GM06990 (cell line): ENCODE measurements at regions not wholly inside any gene's neighbourhood (a gene's known extent, or its start where the extent isn't known, plus 50 kb on each side); places are given as distances from the start of the nearest gene placed in this dataset.

ENCODE experiments used
- DNase-seq: peaks from one replicate; pipeline ENCODE4 v3.0.0-alpha.2; 2011; ENCODE audit not compliant: insufficient read length; ENCODE audit errors: extremely low read depth
- H3K27me3 ChIP-seq: replicated peaks from 2 replicates; pipeline ENCODE4 v1.6.0; 2011; ENCODE audit warnings: low read length; ENCODE audit not compliant: control insufficient read depth, insufficient read depth
- H3K36me3 ChIP-seq: 2 replicates; pipeline ENCODE4 v1.5.1; 2011; ENCODE audit warnings: low read length; ENCODE audit not compliant: control insufficient read depth, insufficient read depth
- H3K4me3 ChIP-seq: replicated peaks from 2 replicates; pipeline ENCODE4 v1.5.1; 2011; ENCODE audit warnings: low read depth, mild to moderate bottlenecking, control low read depth, low read length
- TF ChIP-seq, protein P1 (sequence below): IDR thresholded peaks from 2 replicates; pipeline ENCODE4 v1.5.1; 2011; ENCODE audit warnings: low read length, control low read depth, mild to moderate bottlenecking, inconsistent platforms; ENCODE audit not compliant: insufficient read depth, poor library complexity, severe bottlenecking

DNA sequence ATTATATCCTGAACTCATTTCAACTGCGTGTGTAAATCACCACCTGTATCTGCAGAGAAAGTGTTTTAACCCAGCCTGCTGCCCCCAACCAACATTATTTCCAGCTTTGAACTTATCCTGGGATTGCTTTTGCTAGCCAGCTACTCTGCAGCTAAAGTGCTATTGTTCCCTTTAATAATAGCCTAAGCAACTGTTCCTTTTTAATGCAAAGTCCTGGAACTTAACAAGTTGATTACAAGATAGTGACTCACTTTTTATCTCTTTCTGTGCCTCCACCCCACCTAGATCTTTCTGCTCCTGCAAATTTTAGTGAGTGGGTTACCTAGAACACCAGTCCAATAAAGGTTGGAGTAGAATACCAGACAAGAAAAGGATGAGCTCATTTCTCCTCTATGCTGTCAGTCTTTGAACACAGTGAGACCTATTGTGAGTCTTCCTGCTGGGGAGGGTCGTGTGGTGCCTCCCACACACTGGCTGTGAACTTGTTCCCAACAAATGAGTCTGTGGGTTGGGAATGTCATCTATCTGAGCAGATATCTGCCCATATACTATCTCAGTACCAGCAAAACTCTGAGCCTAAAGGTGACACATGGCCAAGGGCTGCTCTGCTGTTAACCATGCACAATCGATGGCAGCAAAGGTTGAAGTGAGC, 137.7 kb downstream of the FAM204A start:
- Histone ChIP-seq H3K4me3 (no peak overlapping the region), H3K36me3 (no peaks in the 10 kb centered on the region), H3K27me3 (no peaks in the 10 kb centered on the region)
- no peak for DNase-seq
- TF ChIP-seq, protein P1, sequence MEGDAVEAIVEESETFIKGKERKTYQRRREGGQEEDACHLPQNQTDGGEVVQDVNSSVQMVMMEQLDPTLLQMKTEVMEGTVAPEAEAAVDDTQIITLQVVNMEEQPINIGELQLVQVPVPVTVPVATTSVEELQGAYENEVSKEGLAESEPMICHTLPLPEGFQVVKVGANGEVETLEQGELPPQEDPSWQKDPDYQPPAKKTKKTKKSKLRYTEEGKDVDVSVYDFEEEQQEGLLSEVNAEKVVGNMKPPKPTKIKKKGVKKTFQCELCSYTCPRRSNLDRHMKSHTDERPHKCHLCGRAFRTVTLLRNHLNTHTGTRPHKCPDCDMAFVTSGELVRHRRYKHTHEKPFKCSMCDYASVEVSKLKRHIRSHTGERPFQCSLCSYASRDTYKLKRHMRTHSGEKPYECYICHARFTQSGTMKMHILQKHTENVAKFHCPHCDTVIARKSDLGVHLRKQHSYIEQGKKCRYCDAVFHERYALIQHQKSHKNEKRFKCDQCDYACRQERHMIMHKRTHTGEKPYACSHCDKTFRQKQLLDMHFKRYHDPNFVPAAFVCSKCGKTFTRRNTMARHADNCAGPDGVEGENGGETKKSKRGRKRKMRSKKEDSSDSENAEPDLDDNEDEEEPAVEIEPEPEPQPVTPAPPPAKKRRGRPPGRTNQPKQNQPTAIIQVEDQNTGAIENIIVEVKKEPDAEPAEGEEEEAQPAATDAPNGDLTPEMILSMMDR, result no peak

DNA sequence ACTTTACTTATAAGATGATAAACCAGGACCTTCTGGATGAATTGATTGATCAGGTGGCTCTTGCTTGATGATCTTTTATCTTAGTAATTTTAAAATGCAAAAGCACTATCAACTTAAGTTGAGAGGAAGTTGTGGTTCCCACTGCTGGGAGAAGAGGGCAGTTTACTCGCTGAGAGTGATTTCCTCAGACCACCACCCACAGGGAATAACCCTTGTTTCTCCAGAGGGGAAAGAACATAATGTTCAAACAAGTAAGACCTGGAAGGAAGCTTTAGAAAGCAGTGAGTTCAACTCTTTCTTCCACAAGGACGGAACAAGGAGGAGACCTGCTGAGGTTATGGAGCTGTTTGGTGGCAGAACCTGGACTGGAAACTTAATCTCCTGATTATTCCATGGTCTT, 138.7 kb downstream of the FAM204A start:
- Histone ChIP-seq H3K27me3 (no peaks in the 10 kb centered on the region), H3K36me3 (no peaks in the 10 kb centered on the region), H3K4me3 (no peak overlapping the region)
- TF ChIP-seq, protein P1, result no peak
- DNase-seq, result no peak

DNA sequence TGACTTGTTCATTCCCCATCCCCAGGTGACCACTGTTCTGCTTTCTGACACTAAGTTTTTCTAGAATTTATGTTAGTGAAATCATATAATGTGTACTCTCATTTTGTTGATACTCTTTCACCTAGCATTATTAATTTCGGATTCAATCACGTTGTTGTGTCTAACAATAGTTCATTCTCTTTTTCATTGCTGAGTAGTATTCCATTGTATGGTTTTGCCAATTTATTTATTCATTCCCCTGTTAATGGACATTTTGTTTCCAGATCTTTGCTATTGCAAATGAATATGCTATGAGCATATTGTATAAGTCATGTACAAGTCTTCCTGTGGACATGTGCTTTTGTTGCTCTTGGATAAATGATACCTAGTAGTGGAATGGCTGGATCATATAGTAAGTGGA, 146.4 kb downstream of the FAM204A start:
- Histone ChIP-seq H3K4me3 (no peak overlapping the region), H3K27me3 (no peaks in the 10 kb centered on the region), H3K36me3 (no peaks in the 10 kb centered on the region)
- TF ChIP-seq, protein P1, result no peak
- no peak for DNase-seq

DNA sequence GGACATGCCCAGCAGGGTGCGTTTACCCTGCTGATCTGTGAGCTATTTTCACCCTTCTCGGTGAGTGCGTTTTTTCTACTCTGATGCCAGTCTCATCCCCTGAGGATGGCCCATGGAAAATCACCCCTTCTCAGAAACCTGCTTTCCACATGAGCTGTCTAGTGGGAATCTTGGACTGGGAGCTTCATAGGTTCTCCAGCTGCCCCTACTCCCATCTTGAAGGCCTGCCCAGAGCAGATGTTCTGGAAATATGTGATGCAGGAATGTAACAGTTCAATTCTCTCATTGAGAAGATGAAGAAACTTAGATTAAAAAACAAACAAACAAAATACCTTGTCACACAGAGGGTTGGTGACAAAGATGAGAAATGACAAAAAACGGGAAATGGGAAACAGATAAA, 146.9 kb upstream of the RAB11FIP2 start:
- DNase-seq, result no peak
- TF ChIP-seq, protein P1, result no peak
- H3K36me3 ChIP-seq, result no peaks in the 10 kb centered on the region
- no peak overlapping the region for H3K4me3 ChIP-seq
- H3K27me3 ChIP-seq, result no peaks in the 10 kb centered on the region

GRCh38 chr10:118181021-118181420, 134.3 kb upstream of the RAB11FIP2 start:
- Histone ChIP-seq H3K36me3 (no peaks in the 10 kb centered on the region), H3K4me3 (no peak overlapping the region), H3K27me3 (no peaks in the 10 kb centered on the region)
- DNase-seq, result no peak
- TF ChIP-seq, protein P1, result no peak

GRCh38 chr10:118175148-118175547, 128.4 kb upstream of the RAB11FIP2 start:
- Histone ChIP-seq H3K4me3 (no peak overlapping the region), H3K27me3 (no peaks in the 10 kb centered on the region), H3K36me3 (no peaks in the 10 kb centered on the region)
- DNase-seq, result no peak
- TF ChIP-seq, protein P1, result no peak
